ENCODE measurements at regions not wholly inside any gene's neighbourhood (a gene's known extent, or its start where the extent isn't known, plus 50 kb on each side); places are given as distances from the start of the nearest gene placed in this dataset.

DNA sequence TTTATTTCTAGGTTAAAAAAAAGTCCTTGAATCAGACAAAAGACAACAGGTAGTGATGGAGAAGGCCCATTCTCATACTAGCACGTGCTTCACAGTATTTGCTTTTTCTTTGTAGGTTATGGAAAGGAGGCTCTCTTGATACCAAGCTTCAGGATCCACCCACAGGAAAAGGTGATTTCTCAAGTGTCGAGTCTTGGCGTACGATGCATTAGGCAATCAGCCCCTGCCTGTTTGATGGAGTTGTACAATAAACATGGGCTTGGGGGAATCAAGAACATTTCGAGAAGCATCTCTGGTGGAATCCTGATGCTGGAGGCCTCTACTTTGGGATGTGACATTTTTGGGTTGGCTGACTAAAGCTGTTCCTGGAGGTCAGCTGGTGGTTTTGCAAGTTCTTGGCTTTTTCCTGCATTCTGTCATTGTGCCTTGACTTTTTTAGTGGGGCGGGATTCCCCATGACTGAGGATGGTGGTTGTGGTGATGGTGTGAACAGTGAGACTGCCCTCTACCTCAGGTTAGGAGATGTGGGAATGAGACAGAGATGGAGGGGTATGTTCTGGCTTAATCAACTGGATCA is 231.5 kb upstream of the SPRED2 start:
- Mint-ChIP-seq H3K27ac (no peak overlapping the region), H3K27me3 (ENCODE audit: low read depth) (peaks cover 11% of the 10 kb centered on the region), H3K9me3 (peaks cover 28% of the 10 kb centered on the region), H3K4me3 (no peak overlapping the region), H3K36me3 (peaks cover 22% of the 10 kb centered on the region), H3K4me1 (peaks cover 6% of the 10 kb centered on the region)
- ChIA-PET CTCF (interaction anchor here (0.6 kb wide), 1 partner anchor 43 kb away, joined by 6 read pairs; no protein-coding TSS in a partner anchor), POLR2A (no interaction called here)
- no peak for DNase-seq (ENCODE audit: low spot score)
- ATAC-seq = no peak
- TF ChIP-seq, protein P1, sequence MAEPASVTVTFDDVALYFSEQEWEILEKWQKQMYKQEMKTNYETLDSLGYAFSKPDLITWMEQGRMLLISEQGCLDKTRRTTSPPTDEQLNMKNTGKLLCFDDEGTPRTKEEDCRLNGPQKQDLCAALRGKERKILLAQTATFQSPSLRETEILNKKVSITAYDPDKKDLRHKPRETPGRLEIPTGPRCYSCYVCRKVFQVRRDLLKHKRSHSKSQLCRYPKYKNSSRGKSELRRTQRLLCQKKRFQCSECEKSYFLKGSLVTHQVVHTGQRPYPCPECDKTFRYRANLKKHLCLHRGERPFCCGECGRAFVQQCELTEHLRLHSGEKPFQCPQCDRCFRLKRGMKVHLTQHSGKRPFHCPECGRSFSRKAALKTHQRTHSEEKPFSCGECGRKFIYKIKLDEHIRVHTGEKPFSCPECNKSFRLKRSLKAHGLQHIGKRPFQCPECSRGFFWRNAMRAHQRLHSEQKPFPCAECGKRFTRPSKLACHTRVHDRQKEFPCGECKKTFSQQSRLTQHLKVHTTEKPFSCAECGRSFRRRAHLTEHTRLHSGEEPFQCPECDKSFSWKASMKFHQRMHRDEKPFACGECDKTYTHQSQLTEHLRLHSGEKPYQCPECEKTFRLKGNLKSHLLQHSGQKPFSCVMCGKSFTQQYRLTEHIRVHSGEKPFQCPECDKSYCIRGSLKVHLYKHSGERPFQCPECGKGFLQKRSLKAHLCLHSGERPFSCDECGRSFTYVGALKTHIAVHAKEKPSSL (CRISPR knock-in tag; conservative IDR thresholded peaks at IDR 0.05) = no peak
- TF ChIP-seq ZNF263 (CRISPR knock-in tag; IDR thresholded peaks at IDR 0.05; ENCODE audit: low read depth) (no peak), KAT7 (CRISPR knock-in tag; IDR thresholded peaks at IDR 0.05; ENCODE audit: borderline replicate concordance) (no peak)

DNA sequence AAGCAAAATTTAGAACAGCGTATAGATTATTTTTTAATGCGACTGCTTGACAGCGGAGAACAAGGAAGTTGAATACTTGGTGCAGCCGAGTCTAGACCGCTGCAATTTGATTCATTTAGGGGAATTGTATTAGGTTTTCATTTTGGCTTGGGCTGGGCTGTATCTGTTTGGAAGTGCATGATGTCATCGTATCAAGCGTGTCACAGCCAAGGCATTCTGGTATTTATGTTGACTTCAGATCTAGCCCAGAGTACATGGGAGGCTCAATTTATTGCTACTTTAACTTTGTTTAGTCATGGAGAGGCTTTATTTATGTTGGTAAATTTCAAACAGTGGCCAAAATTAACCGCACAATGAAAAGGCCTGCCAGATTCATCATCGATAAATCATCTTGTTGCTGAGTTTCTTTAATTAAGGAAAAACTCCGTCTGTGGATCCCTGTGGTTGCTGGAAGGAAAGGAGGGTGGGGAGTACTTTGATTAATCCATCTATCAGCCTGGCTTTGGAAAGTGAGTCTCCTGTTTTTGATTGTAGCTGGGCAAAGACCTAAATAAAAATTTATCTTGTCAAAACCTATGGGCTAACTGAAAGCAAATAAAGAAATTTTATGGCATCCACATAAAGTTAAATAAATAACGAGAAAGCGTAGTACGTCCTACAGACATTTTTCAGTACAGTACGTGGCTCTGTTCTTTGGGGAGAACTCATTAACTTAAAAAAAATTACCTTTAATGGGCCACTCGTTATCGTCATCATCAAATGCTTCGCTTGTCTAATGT is 230.4 kb upstream of the SPRED2 start:
- H3K36me3 Mint-ChIP-seq = peaks cover 12% of the 10 kb centered on the region
- POLR2A ChIA-PET = no interaction called here
- H3K4me3 Mint-ChIP-seq = no peak overlapping the region
- peaks cover 8% of the 10 kb centered on the region for H3K4me1 Mint-ChIP-seq
- no peak for ATAC-seq
- peaks cover 6% of the 10 kb centered on the region; the same call in 1 of the 2 replicates for H3K27me3 Mint-ChIP-seq (ENCODE audit: low read depth)
- H3K9me3 Mint-ChIP-seq = peaks cover 17% of the 10 kb centered on the region
- no peak for TF ChIP-seq ETV6 (CRISPR knock-in tag; IDR thresholded peaks at IDR 0.05)
- H3K27ac Mint-ChIP-seq = no peak overlapping the region
- DNase-seq (ENCODE audit: low spot score) = no peak
- CTCF ChIA-PET = no interaction called here

DNA sequence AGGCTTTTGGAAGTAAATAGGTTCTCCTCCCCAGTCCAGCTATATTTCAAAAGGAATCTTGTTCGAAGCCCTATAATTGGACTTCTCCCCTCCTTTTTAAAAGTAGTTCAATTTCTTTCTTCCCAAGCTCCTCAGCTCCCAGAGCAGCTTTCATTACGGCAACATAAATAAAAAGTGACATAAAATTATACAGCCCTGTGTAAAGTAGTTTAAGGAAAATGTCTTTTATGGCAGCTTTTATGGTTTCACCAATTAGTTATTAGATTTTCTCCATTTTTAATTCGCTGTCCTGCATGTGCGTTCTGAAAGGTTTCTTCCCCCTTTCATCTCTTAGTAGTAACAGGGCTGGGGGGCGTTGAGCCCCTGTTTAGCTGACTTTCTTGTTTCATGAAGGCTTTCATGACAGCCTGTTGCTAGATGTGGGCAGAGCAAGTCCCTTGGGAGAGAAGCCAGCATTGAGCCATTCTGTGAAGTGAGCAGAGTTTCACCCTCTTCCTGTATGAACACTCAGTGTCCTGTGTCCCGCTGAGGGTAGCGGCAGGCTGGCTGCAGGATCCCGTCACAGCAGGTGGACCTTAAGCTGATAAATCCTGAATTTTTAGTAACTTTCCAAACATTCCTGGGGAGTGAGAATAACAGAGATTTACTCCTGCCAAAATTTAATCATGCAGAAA is 229.7 kb upstream of the SPRED2 start:
- Mint-ChIP-seq H3K4me1 (peaks cover 8% of the 10 kb centered on the region), H3K27me3 (ENCODE audit: low read depth) (peaks cover 6% of the 10 kb centered on the region; the same call in 1 of the 2 replicates), H3K4me3 (no peak overlapping the region), H3K9me3 (peaks cover 13% of the 10 kb centered on the region), H3K27ac (no peak overlapping the region), H3K36me3 (peaks cover 8% of the 10 kb centered on the region)
- CTCF ChIA-PET = interaction anchor here (2.2 kb wide), 1 partner anchor 22 kb away, joined by 6 read pairs; no protein-coding TSS in a partner anchor
- ATAC-seq = no peak
- POLR2A ChIA-PET = no interaction called here
- no peak for DNase-seq (ENCODE audit: low spot score)
- TF ChIP-seq RELA (CRISPR knock-in tag; IDR thresholded peaks at IDR 0.05; ENCODE audit: borderline replicate concordance) (no peak), CBFB (CRISPR knock-in tag; IDR thresholded peaks at IDR 0.05; ENCODE audit: low read depth) (no peak), NR2C2 (CRISPR knock-in tag; IDR thresholded peaks at IDR 0.05) (no peak), ESRRA (CRISPR knock-in tag; IDR thresholded peaks at IDR 0.05; ENCODE audit: borderline replicate concordance) (no peak), ZNF671 (CRISPR knock-in tag; IDR thresholded peaks at IDR 0.05) (no peak), GRHL2 (CRISPR knock-in tag; IDR thresholded peaks at IDR 0.05; ENCODE audit: insufficient replicate concordance, severe bottlenecking) (no peak), EMX1 (CRISPR knock-in tag; IDR thresholded peaks at IDR 0.05) (no peak), ZNF416 (CRISPR knock-in tag; IDR thresholded peaks at IDR 0.05) (no peak)
- TF ChIP-seq, protein P2, sequence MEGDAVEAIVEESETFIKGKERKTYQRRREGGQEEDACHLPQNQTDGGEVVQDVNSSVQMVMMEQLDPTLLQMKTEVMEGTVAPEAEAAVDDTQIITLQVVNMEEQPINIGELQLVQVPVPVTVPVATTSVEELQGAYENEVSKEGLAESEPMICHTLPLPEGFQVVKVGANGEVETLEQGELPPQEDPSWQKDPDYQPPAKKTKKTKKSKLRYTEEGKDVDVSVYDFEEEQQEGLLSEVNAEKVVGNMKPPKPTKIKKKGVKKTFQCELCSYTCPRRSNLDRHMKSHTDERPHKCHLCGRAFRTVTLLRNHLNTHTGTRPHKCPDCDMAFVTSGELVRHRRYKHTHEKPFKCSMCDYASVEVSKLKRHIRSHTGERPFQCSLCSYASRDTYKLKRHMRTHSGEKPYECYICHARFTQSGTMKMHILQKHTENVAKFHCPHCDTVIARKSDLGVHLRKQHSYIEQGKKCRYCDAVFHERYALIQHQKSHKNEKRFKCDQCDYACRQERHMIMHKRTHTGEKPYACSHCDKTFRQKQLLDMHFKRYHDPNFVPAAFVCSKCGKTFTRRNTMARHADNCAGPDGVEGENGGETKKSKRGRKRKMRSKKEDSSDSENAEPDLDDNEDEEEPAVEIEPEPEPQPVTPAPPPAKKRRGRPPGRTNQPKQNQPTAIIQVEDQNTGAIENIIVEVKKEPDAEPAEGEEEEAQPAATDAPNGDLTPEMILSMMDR (IDR thresholded peaks at IDR 0.05) = no peak
- TF ChIP-seq, protein P3, sequence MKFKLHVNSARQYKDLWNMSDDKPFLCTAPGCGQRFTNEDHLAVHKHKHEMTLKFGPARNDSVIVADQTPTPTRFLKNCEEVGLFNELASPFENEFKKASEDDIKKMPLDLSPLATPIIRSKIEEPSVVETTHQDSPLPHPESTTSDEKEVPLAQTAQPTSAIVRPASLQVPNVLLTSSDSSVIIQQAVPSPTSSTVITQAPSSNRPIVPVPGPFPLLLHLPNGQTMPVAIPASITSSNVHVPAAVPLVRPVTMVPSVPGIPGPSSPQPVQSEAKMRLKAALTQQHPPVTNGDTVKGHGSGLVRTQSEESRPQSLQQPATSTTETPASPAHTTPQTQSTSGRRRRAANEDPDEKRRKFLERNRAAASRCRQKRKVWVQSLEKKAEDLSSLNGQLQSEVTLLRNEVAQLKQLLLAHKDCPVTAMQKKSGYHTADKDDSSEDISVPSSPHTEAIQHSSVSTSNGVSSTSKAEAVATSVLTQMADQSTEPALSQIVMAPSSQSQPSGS (CRISPR knock-in tag; IDR thresholded peaks at IDR 0.05; ENCODE audit: borderline replicate concordance, low read depth) = no peak
- TF ChIP-seq, protein P4, sequence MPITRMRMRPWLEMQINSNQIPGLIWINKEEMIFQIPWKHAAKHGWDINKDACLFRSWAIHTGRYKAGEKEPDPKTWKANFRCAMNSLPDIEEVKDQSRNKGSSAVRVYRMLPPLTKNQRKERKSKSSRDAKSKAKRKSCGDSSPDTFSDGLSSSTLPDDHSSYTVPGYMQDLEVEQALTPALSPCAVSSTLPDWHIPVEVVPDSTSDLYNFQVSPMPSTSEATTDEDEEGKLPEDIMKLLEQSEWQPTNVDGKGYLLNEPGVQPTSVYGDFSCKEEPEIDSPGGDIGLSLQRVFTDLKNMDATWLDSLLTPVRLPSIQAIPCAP (CRISPR knock-in tag; IDR thresholded peaks at IDR 0.05) = no peak
- TF ChIP-seq, protein P5, sequence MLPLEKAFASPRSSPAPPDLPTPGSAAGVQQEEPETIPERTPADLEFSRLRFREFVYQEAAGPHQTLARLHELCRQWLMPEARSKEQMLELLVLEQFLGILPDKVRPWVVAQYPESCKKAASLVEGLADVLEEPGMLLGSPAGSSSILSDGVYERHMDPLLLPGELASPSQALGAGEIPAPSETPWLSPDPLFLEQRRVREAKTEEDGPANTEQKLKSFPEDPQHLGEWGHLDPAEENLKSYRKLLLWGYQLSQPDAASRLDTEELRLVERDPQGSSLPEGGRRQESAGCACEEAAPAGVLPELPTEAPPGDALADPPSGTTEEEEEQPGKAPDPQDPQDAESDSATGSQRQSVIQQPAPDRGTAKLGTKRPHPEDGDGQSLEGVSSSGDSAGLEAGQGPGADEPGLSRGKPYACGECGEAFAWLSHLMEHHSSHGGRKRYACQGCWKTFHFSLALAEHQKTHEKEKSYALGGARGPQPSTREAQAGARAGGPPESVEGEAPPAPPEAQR (CRISPR knock-in tag; IDR thresholded peaks at IDR 0.05) = no peak
- TF ChIP-seq, protein P6, sequence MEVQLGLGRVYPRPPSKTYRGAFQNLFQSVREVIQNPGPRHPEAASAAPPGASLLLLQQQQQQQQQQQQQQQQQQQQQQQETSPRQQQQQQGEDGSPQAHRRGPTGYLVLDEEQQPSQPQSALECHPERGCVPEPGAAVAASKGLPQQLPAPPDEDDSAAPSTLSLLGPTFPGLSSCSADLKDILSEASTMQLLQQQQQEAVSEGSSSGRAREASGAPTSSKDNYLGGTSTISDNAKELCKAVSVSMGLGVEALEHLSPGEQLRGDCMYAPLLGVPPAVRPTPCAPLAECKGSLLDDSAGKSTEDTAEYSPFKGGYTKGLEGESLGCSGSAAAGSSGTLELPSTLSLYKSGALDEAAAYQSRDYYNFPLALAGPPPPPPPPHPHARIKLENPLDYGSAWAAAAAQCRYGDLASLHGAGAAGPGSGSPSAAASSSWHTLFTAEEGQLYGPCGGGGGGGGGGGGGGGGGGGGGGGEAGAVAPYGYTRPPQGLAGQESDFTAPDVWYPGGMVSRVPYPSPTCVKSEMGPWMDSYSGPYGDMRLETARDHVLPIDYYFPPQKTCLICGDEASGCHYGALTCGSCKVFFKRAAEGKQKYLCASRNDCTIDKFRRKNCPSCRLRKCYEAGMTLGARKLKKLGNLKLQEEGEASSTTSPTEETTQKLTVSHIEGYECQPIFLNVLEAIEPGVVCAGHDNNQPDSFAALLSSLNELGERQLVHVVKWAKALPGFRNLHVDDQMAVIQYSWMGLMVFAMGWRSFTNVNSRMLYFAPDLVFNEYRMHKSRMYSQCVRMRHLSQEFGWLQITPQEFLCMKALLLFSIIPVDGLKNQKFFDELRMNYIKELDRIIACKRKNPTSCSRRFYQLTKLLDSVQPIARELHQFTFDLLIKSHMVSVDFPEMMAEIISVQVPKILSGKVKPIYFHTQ (CRISPR knock-in tag; IDR thresholded peaks at IDR 0.05) = no peak

Measured in WTC11 (cell line).